ENCODE measurements at regions not wholly inside any gene's neighbourhood (a gene's known extent, or its start where the extent isn't known, plus 50 kb on each side); places are given as distances from the start of the nearest gene placed in this dataset.

DNA sequence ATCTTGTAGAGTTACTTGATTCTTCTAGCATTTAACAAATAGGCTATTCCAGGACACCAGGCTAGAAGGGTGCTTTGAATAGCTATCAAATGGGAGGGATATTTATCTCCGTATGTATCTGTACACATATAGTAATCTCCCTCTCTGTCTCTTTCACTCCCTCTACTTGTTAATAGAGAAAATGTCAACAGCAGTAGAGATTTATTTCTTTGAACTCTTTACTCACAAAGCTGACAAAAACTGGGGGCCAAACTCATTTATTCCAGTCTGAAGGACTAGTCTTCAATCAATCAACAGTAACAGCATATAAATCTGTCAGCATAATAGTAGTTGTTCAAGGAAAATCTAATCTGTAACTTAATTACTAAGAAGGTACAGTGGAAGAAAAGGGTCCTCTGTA is 78.2 kb upstream of the FER start:
- no peak for TF ChIP-seq POLR2A (IDR thresholded peaks at IDR 0.05)
- TF ChIP-seq, protein P1, sequence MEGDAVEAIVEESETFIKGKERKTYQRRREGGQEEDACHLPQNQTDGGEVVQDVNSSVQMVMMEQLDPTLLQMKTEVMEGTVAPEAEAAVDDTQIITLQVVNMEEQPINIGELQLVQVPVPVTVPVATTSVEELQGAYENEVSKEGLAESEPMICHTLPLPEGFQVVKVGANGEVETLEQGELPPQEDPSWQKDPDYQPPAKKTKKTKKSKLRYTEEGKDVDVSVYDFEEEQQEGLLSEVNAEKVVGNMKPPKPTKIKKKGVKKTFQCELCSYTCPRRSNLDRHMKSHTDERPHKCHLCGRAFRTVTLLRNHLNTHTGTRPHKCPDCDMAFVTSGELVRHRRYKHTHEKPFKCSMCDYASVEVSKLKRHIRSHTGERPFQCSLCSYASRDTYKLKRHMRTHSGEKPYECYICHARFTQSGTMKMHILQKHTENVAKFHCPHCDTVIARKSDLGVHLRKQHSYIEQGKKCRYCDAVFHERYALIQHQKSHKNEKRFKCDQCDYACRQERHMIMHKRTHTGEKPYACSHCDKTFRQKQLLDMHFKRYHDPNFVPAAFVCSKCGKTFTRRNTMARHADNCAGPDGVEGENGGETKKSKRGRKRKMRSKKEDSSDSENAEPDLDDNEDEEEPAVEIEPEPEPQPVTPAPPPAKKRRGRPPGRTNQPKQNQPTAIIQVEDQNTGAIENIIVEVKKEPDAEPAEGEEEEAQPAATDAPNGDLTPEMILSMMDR (IDR thresholded peaks at IDR 0.05): no peak
- H3K9me3 ChIP-seq: no peaks in the 10 kb centered on the region
- H3K4me3 ChIP-seq: no peak overlapping the region
- no peaks in the 10 kb centered on the region for H3K27me3 ChIP-seq
- no peaks in the 10 kb centered on the region for H3K36me3 ChIP-seq
- intact Hi-C loops (cut with DNase I; ENCODE audit: low total_unique reads): no loop called here
- H3K27ac ChIP-seq: no peak overlapping the region
- no peak for DNase-seq
- no peaks in the 10 kb centered on the region for H3K4me1 ChIP-seq

DNA sequence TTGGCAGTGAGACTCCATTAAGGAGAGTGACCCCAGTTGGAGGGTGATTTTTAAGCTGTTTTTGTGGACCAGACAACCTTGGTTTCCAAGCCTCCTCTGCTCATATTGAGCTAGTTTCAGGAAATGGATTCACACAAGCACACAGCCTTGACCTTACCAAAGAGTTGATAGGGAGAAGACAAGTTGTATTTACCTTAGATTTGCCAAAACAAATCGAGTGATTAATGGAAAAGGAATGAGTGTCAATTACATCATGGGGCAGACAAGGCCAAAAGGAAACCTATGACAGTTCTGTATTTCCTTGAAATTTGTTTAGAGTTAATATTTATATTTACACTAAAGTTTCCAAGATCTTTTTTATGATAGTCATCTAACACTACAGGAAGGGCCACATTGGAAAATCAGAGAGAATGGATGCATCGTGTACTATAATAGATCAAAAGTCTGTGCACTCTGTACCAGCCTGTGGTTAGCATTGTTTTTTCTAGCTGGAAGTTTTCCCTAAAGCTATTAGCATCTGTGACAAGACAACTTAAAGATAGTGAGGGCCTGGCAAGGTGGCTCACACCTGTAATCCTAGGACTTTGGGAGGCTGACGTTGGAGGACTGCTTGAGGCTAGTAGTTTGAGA is 86.0 kb upstream of the FER start:
- Histone ChIP-seq H3K9me3 (no peaks in the 10 kb centered on the region), H3K27ac (no peak overlapping the region), H3K27me3 (peaks cover 0 to 3% of the 10 kb centered on the region in 2 donors), H3K4me1 (no peaks in the 10 kb centered on the region), H3K36me3 (no peaks in the 10 kb centered on the region), H3K4me3 (no peak overlapping the region)
- no peak for TF ChIP-seq POLR2A (IDR thresholded peaks at IDR 0.05)
- TF ChIP-seq, protein P1 (IDR thresholded peaks at IDR 0.05): no peak
- DNase-seq: no peak
- intact Hi-C loops (cut with DNase I; ENCODE audit: low total_unique reads): no loop called here

DNA sequence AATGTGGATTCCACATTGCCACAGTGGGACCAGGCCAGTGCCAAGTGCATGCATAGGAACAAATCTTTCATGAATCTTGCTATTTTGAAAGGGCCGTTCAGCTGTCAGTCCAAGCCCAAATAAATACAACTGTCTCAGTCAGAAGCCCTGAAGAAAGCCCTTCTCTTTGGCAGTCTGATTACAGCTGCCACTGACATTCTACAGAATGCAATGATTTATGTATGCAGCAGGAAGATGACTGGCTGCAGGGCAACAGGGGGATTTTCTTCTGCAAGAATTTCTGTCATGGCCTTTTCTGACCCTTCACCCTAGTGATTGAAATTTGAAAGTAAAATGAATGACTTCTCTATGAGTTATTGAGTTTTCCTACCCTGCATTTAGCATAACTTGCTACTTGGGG is 86.7 kb upstream of the FER start:
- Histone ChIP-seq H3K4me3 (no peak overlapping the region), H3K27me3 (peaks cover 0 to 3% of the 10 kb centered on the region in 2 donors), H3K27ac (no peak overlapping the region), H3K36me3 (no peaks in the 10 kb centered on the region), H3K4me1 (no peaks in the 10 kb centered on the region), H3K9me3 (no peaks in the 10 kb centered on the region)
- intact Hi-C loops (cut with DNase I; ENCODE audit: low total_unique reads): no loop called here
- DNase-seq: no peak
- TF ChIP-seq POLR2A (IDR thresholded peaks at IDR 0.05): no peak
- TF ChIP-seq, protein P1 (IDR thresholded peaks at IDR 0.05): no peak

DNA sequence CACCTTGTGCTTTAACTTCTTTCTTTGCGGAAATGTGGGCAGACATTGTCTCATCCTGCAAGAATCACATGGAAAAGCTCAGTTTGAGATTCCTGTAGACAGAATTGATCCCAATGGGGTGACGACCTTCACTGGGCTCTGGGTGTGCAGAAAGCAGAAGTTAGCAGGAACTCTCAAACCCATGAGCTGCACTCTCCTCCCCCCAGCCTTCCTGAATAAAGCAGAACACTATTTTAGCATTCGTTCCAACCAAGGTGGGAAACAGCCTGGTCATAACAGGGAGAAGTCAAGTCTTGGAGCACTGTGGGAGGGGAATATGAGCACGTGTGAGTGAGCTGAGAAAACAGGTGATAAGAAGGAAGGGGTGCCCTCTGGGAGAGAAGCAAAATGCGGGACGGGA is 87.4 kb upstream of the FER start:
- no peaks in the 10 kb centered on the region for H3K9me3 ChIP-seq
- peaks cover 0 to 3% of the 10 kb centered on the region in 2 donors for H3K27me3 ChIP-seq
- no peaks in the 10 kb centered on the region for H3K36me3 ChIP-seq
- H3K27ac ChIP-seq: no peak overlapping the region
- no peak overlapping the region for H3K4me3 ChIP-seq
- no peaks in the 10 kb centered on the region for H3K4me1 ChIP-seq
- TF ChIP-seq, protein P1 (IDR thresholded peaks at IDR 0.05): no peak
- no peak for TF ChIP-seq POLR2A (IDR thresholded peaks at IDR 0.05)
- intact Hi-C loops (cut with DNase I; ENCODE audit: low total_unique reads): no loop called here
- no peak for DNase-seq

GRCh38 chr5:108659531-108659930 is 88.2 kb upstream of the FER start:
- intact Hi-C loops (cut with DNase I; ENCODE audit: low total_unique reads): no loop called here
- Histone ChIP-seq H3K27me3 (peaks cover 0 to 3% of the 10 kb centered on the region in 2 donors), H3K27ac (no peak overlapping the region), H3K9me3 (no peaks in the 10 kb centered on the region), H3K36me3 (no peaks in the 10 kb centered on the region), H3K4me3 (no peak overlapping the region), H3K4me1 (no peaks in the 10 kb centered on the region)
- no peak for DNase-seq
- TF ChIP-seq POLR2A (IDR thresholded peaks at IDR 0.05): no peak
- TF ChIP-seq, protein P1 (IDR thresholded peaks at IDR 0.05): no peak
